BLaER1 (cell line): ENCODE measurements at regions not wholly inside any gene's neighbourhood (a gene's known extent, or its start where the extent isn't known, plus 50 kb on each side); places are given as distances from the start of the nearest gene placed in this dataset.
"Not testable (repeated sequence)": the region's sequence is repeated elsewhere in the genome, so short reads cannot be mapped to it uniquely, and the experiment has no call there.

Experiments
- H3K27ac ChIP-seq: shearing (Covaris generic); formaldehyde crosslinking; 2 replicates; pipeline ENCODE4 v1.8.1; 2022
- H3K27me3 ChIP-seq: shearing (Covaris generic); formaldehyde crosslinking; 2 replicates; pipeline ENCODE4 v1.8.1; 2022
- H3K36me3 ChIP-seq: shearing (Covaris generic); formaldehyde crosslinking; 2 replicates; pipeline ENCODE4 v1.8.1; 2022
- H3K4me1 ChIP-seq: shearing (Covaris generic); formaldehyde crosslinking; 2 replicates; pipeline ENCODE4 v1.8.1; 2022
- H3K4me2 ChIP-seq: shearing (Covaris generic); formaldehyde crosslinking; 2 replicates; pipeline ENCODE4 v1.8.1; 2022
- H3K4me3 ChIP-seq: shearing (Covaris generic); formaldehyde crosslinking; 2 replicates; pipeline ENCODE4 v1.8.1; 2022
- H3K9ac ChIP-seq: shearing (Covaris generic); formaldehyde crosslinking; 2 replicates; pipeline ENCODE4 v1.8.1; 2022
- H3K9me3 ChIP-seq: shearing (Covaris generic); formaldehyde crosslinking; 2 replicates; pipeline ENCODE4 v1.8.1; 2022
- H4K20me1 ChIP-seq: shearing (Covaris generic); formaldehyde crosslinking; 2 replicates; pipeline ENCODE4 v1.8.1; 2022
- Cebpa-rat ChIP-seq: shearing (Covaris generic); IDR thresholded peaks from 2 replicates; pipeline ENCODE4 v1.8.1; 2022

DNA sequence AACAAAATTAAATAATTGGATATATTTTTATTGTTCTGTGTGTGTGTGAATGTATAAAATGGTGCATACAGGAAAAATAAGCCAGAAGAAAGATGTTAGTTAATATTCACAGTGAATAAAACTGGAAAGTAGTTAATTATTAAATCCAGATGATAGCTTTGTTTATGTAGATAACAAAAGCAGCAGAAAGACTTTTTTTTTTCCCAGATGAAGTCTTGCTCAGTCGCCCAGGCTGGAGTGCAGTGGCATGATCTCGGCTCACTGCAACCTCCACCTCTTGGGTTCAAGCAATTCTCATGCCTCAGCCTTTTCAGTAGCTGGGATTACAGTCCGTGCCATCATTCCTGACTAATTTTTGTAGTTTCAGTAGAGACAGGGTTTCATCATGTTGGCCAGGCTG is 140.1 kb downstream of the ZNF486 start:
- TF ChIP-seq Cebpa-rat: no peak
- H4K20me1 ChIP-seq: no peaks in the 10 kb centered on the region
- no peak overlapping the region for H3K27ac ChIP-seq
- peaks cover 10% of the 10 kb centered on the region; the same call in 1 of the 2 replicates for H3K9me3 ChIP-seq
- H3K4me1 ChIP-seq: no peaks in the 10 kb centered on the region
- H3K27me3 ChIP-seq: no peaks in the 10 kb centered on the region
- no peak overlapping the region for H3K4me3 ChIP-seq
- H3K4me2 ChIP-seq: no peak overlapping the region
- no peak overlapping the region for H3K9ac ChIP-seq
- no peaks in the 10 kb centered on the region for H3K36me3 ChIP-seq

DNA sequence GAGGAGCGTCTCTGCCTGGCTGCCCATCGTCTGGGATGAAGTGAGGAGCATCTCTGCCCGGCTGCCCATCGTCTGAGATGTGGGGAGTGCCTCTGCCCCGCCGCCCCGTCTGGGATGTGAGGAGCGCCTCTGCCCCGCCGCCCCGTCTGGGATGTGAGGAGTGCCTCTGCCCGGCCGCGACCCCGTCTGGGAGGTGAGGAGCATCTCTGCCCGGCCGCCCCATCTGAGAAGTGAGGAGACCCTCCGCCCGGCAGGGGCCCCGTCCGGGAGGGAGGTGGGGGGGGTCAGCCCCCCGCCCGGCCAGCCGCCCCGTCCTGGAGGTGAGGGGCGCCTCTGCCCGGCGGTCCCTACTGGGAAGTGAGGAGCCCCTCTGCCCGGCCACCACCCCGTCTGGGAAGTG is 129.3 kb downstream of the ZNF486 start:
- H4K20me1 ChIP-seq, H3K9ac ChIP-seq, H3K4me3 ChIP-seq, H3K27me3 ChIP-seq, H3K4me2 ChIP-seq, H3K27ac ChIP-seq, H3K36me3 ChIP-seq, H3K4me1 ChIP-seq: not testable (repeated sequence)
- peaks cover 17% of the 10 kb centered on the region for H3K9me3 ChIP-seq

DNA sequence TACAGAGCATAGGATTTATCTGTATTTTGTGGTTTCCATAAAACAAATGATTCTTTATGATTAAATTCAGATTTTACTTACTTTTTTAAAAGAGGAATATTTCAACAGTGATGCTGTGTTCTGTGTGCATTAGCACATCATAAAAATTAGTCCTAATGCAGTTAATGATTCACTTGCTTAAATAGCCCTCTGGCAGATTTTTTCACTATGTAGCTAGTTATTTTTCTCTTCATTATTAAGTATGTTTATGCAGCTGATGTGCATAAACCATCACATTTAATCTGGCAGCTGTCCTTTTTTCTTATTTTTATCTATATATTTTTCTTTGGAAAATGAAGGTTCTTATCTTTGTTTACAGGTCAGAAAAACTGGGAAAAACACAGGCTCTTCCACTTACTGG is 127.2 kb downstream of the ZNF486 start:
- Histone ChIP-seq H3K4me1 (peaks cover 9% of the 10 kb centered on the region), H3K4me2 (no peak overlapping the region), H3K4me3 (no peak overlapping the region), H3K27me3 (no peaks in the 10 kb centered on the region), H3K36me3 (no peaks in the 10 kb centered on the region), H3K27ac (no peak overlapping the region), H3K9ac (no peak overlapping the region), H4K20me1 (no peaks in the 10 kb centered on the region), H3K9me3 (peaks cover 30% of the 10 kb centered on the region)
- TF ChIP-seq Cebpa-rat: no peak

DNA sequence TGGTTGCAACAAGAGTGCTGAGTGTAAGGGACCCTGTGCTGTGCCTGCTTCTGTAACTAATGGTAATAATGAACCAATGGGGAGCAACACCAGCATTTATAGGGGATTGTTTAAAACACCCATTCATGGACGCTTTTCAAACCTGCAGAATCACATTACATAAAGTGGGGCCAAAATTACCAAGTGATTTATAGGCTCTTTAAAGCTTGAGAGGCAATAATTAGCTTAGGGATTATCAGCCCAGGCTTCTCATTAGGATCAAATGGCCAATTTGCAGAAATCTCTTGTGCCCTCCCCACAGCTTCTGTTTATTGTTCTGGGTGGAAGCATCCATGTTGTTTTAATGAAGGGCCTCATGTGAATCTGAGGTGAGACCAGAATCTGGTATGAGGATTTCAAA is 125.5 kb downstream of the ZNF486 start:
- Histone ChIP-seq H3K4me1 (peaks cover 26% of the 10 kb centered on the region), H3K9me3 (peaks cover 47% of the 10 kb centered on the region)
- H4K20me1 ChIP-seq, H3K36me3 ChIP-seq, H3K27ac ChIP-seq, H3K4me3 ChIP-seq, H3K4me2 ChIP-seq, H3K9ac ChIP-seq, H3K27me3 ChIP-seq: not testable (repeated sequence)

DNA sequence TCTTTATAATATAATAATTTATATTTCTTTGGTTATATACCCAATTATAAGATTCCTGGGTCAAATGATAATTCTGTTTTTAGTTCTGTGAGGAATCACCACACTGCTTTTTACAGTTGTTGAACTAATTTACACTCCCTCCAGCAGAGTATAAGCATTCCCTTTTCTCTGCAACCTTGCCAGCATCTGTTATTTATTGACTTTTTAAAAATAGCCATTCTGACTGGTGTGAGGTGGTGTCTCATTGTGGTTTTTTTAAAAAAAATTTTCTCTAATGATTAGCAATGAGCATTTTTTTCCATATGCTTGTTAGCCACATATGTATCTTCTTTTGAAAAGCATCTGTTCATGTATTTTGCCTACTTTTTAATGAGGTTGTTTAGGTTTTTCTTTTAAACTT is 122.2 kb downstream of the ZNF486 start:
- H3K4me3 ChIP-seq: 0 out of 2 replicates have a peak overlapping the region, but pooled peaks have one; percentile 4
- H3K4me2 ChIP-seq: peak overlapping the region; percentile 46
- no peak overlapping the region for H3K27ac ChIP-seq
- H3K4me1 ChIP-seq: peaks cover 28% of the 10 kb centered on the region
- no peak for TF ChIP-seq Cebpa-rat
- H3K9ac ChIP-seq: no peak overlapping the region
- no peaks in the 10 kb centered on the region for H3K27me3 ChIP-seq
- H4K20me1 ChIP-seq: no peaks in the 10 kb centered on the region
- H3K9me3 ChIP-seq: peaks cover 62% of the 10 kb centered on the region
- no peaks in the 10 kb centered on the region for H3K36me3 ChIP-seq

DNA sequence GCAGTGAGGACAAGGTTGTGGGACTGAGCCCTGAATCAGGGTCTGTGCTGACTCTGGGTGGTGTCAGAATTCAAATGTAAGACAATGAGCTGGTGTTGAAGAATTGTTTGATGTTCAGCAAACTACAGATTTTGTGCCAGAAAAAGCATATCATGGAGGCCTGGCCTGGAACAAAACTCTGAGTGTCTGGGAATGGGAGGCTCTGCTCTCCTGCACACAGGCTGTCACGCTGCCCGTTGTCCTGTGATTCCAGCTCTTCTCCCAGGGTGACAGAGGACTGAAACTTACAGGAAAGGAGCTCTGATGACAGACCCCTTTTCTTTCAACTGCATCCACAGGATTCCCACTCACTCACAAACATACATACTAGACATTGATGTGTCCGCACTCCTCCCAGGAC is 120.1 kb downstream of the ZNF486 start:
- Histone ChIP-seq H3K27me3 (no peaks in the 10 kb centered on the region), H3K9me3 (peaks cover 79% of the 10 kb centered on the region), H3K36me3 (no peaks in the 10 kb centered on the region), H3K9ac (no peak overlapping the region), H3K4me2 (no peak overlapping the region), H4K20me1 (no peaks in the 10 kb centered on the region), H3K27ac (no peak overlapping the region), H3K4me1 (peaks cover 28% of the 10 kb centered on the region), H3K4me3 (no peak overlapping the region)
- no peak for TF ChIP-seq Cebpa-rat

DNA sequence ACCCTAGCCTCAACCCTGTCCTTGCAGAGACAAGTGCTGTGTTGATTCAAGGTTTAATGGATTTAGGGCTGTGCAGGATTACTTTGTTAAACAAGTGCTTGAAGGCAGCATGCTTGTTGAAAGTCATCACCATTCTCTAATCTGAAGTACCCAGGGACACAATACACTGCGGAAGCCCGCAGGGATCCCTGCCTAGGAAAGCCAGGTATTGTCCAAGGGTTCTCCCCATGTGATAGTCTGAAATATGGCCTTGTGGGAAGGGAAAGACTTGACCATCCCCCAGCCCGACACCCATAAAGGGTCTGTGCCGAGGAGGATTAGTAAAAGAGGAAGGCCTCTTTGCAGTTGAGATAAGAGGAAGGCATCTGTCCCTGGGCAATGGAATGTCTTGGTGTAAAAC is 118.9 kb downstream of the ZNF486 start:
- not testable (repeated sequence) for H4K20me1 ChIP-seq, H3K36me3 ChIP-seq, H3K9ac ChIP-seq, H3K27me3 ChIP-seq, H3K4me3 ChIP-seq, H3K27ac ChIP-seq, H3K4me2 ChIP-seq
- peaks cover 79% of the 10 kb centered on the region for H3K9me3 ChIP-seq
- peaks cover 28% of the 10 kb centered on the region for H3K4me1 ChIP-seq

DNA sequence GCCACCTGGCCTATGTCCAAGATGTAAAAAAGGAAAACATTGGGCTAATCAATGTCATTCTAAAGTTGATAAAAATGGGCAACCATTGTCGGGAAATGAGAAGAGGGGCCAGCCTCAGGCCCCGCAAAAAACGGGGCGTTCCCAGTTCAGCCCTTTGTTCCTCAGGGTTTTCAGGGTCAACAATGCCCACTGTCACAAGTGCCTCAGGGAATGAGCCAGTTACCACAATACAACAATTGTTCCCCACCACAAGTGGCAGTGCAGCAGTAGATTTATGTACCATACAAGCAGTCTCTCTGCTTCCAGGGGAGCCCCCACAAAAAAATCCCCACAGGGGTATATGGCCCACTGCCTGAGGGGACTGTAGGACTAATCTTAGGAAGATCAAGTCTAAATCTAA is 112.5 kb downstream of the ZNF486 start:
- Histone ChIP-seq H3K4me2 (no peak overlapping the region), H3K9ac (no peak overlapping the region), H3K27ac (no peak overlapping the region), H3K36me3 (peaks cover 4% of the 10 kb centered on the region; the same call in 1 of the 2 replicates), H3K9me3 (peaks cover 68% of the 10 kb centered on the region), H3K27me3 (no peaks in the 10 kb centered on the region), H4K20me1 (no peaks in the 10 kb centered on the region), H3K4me1 (peaks cover 25% of the 10 kb centered on the region), H3K4me3 (no peak overlapping the region)
- no peak for TF ChIP-seq Cebpa-rat

DNA sequence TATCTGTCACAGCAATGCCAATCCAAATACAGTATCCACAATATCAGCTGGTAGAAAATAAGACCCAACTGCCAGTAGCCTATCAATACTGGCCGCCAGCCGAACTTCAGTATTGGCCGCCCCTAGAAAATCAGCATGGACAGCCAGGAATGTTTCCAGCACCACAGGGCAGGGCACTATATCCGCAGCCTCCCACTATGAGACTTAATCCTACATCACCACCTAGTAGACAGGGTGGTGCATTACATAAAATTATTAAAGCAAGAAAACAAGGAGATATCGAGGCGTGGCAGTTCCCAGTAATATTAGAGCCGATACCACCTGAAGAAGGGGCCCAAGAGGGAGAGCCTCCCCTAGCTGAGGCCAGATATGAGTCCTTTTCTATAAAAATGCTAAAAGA is 111.3 kb downstream of the ZNF486 start:
- Histone ChIP-seq H3K27ac (no peak overlapping the region), H3K4me2 (no peak overlapping the region), H4K20me1 (no peaks in the 10 kb centered on the region), H3K4me3 (no peak overlapping the region), H3K9ac (no peak overlapping the region), H3K36me3 (peaks cover 4% of the 10 kb centered on the region; the same call in 1 of the 2 replicates), H3K4me1 (peaks cover 37% of the 10 kb centered on the region), H3K9me3 (peaks cover 56% of the 10 kb centered on the region), H3K27me3 (no peaks in the 10 kb centered on the region)
- no peak for TF ChIP-seq Cebpa-rat

DNA sequence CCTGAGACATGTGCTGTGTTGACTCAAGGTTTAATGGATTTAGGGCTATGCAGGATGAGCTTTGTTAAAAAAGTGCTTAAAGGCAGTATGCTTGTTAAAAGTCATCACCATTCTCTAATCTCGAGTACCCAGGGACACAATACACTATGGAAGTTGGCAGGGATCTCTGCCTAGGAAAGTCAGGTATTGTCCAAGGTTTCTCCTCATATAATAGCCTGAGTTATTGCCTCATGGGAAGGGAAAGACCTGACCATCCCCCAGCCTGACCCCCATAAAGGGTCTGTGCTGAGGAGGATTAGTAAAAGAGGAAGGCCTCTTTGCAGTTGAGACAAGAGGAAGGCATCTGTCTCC is 109.7 kb downstream of the ZNF486 start:
- H3K36me3 ChIP-seq, H3K27me3 ChIP-seq, H3K9ac ChIP-seq, H3K4me3 ChIP-seq, H4K20me1 ChIP-seq, H3K4me2 ChIP-seq: not testable (repeated sequence)
- peaks cover 48% of the 10 kb centered on the region for H3K9me3 ChIP-seq
- peaks cover 53% of the 10 kb centered on the region for H3K4me1 ChIP-seq
- H3K27ac ChIP-seq: peak overlapping the region; percentile 62; the same call in 1 of the 2 replicates

DNA sequence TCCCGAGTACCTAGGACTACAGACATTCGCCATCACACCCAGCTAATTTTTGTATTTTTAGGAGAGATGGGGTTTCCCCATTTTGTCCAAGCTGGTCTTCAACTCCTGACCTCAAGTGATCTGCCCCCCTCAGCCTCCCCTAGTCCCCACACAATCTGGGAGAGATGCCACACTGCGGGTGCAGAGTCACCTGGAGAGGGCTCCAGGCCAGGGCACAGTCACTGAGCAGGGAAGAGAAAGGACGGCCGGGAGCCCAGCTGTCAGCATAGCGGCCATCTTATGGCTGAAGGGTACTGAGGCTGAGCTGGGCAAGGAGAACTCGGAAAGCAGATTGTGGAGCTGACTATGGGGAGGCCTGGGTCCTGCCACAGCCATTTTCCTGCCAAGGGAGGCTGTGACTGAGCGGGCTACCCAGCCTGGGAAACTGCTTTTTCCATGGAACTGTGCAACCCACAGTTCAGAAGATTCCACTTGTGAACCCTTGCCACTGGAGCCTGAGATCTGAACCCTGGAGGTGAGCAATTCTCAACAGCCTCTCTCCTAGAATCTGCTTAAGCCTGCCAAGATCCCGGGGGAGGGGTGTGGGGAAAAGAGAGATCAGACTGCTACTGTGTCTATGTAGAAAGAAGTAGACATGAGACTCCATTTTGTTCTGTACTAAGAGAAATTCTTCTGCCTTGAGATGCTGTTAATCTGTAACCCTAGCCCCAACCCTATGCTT is 109.2 kb downstream of the ZNF486 start:
- Histone ChIP-seq H3K4me2 (peak overlapping the region; percentile 28), H3K9me3 (peaks cover 43% of the 10 kb centered on the region), H3K4me3 (no peak overlapping the region), H3K27ac (peak overlapping the region; percentile 80; the same call in 1 of the 2 replicates), H3K27me3 (no peaks in the 10 kb centered on the region), H4K20me1 (no peaks in the 10 kb centered on the region), H3K4me1 (peaks cover 59% of the 10 kb centered on the region), H3K9ac (no peak overlapping the region), H3K36me3 (peaks cover 4% of the 10 kb centered on the region; the same call in 1 of the 2 replicates)
- no peak for TF ChIP-seq Cebpa-rat
